ENCODE measurements at regions not wholly inside any gene's neighbourhood (a gene's known extent, or its start where the extent isn't known, plus 50 kb on each side); places are given as distances from the start of the nearest gene placed in this dataset.

DNA sequence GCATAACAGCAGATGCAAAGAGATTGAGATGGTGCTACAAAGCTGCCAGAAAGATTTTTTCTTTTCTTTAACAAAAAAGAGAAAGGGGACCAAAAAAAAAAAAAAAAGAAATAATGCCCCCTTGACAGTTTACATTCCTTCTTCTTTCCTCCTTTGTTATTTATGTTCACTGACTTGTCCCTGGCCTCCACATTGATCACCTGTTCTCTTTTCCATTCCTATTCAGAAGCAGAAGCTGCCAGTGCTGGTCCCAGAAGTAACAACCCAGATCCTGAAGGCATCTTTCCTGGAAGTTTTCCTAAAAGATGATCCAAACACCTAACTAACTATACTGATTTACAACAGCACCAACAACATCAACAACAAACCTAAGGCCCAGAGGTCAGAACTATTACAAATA is 728.1 kb downstream of the KCNJ2 start (continued):
- no peak for TF ChIP-seq CHD7 (IDR thresholded peaks at IDR 0.05; ENCODE audit: insufficient replicate concordance, low read length)
- no peak for TF ChIP-seq NANOG (IDR thresholded peaks at IDR 0.05; ENCODE audit: insufficient read depth, low read depth, low read length, poor library complexity, severe bottlenecking)
- TF ChIP-seq RFX5 (IDR thresholded peaks at IDR 0.05; ENCODE audit: borderline replicate concordance, low read depth, low read length): no peak
- TF ChIP-seq EZH2 (IDR thresholded peaks at IDR 0.05; ENCODE audit: low read depth, low read length, severe bottlenecking): no peak
- no peak for TF ChIP-seq GTF2F1 (IDR thresholded peaks at IDR 0.05; ENCODE audit: borderline replicate concordance, low read depth, low read length)
- TF ChIP-seq HDAC6 (IDR thresholded peaks at IDR 0.05; ENCODE audit: low read depth, low read length): no peak
- TF ChIP-seq EGR1 (IDR thresholded peaks at IDR 0.05; ENCODE audit: borderline replicate concordance, low read depth, low read length): no peak
- TF ChIP-seq KDM5A (IDR thresholded peaks at IDR 0.05; ENCODE audit: low read length): no peak
- TF ChIP-seq, protein P1, sequence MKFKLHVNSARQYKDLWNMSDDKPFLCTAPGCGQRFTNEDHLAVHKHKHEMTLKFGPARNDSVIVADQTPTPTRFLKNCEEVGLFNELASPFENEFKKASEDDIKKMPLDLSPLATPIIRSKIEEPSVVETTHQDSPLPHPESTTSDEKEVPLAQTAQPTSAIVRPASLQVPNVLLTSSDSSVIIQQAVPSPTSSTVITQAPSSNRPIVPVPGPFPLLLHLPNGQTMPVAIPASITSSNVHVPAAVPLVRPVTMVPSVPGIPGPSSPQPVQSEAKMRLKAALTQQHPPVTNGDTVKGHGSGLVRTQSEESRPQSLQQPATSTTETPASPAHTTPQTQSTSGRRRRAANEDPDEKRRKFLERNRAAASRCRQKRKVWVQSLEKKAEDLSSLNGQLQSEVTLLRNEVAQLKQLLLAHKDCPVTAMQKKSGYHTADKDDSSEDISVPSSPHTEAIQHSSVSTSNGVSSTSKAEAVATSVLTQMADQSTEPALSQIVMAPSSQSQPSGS (IDR thresholded peaks at IDR 0.05; ENCODE audit: low read length): no peak
- TF ChIP-seq CEBPB (IDR thresholded peaks at IDR 0.05; ENCODE audit: low read depth, low read length): no peak
